Osteoblast (primary cell): ENCODE measurements at regions not wholly inside any gene's neighbourhood (a gene's known extent, or its start where the extent isn't known, plus 50 kb on each side); places are given as distances from the start of the nearest gene placed in this dataset.

ENCODE experiments used
- DNase-seq: peaks from one replicate; pipeline ENCODE4 v3.0.0; 2011; ENCODE audit warnings: low spot score, mixed read lengths; ENCODE audit not compliant: insufficient read length; ENCODE audit errors: missing footprints
- H2AFZ ChIP-seq: 2 replicates; pipeline ENCODE4 v1.6.0; 2011; ENCODE audit warnings: mild to moderate bottlenecking, low read length
- H3K27ac ChIP-seq: 2 replicates; pipeline ENCODE4 v1.5.1; 2011; ENCODE audit warnings: mild to moderate bottlenecking, low read depth, low read length, moderate library complexity
- H3K27me3 ChIP-seq: 2 replicates; pipeline ENCODE4 v1.6.0; 2012; ENCODE audit warnings: mild to moderate bottlenecking, control low read depth, inconsistent platforms, low read length, moderate library complexity; ENCODE audit not compliant: insufficient read depth
- H3K36me3 ChIP-seq: 2 replicates; pipeline ENCODE4 v1.5.1; 2011; ENCODE audit warnings: mild to moderate bottlenecking, low read length, control low read depth, moderate library complexity; ENCODE audit not compliant: insufficient read depth
- H3K4me1 ChIP-seq: 2 replicates; pipeline ENCODE4 v1.5.1; 2011; ENCODE audit warnings: mild to moderate bottlenecking, low read length, control low read depth, moderate library complexity; ENCODE audit not compliant: insufficient read depth
- H3K4me2 ChIP-seq: 2 replicates; pipeline ENCODE4 v1.6.0; 2011; ENCODE audit warnings: mild to moderate bottlenecking, low read length; ENCODE audit not compliant: insufficient read depth
- H3K4me3 ChIP-seq: fragments of 200-600 bp; sonication (generic); 3 replicates; pipeline ENCODE4 v1.5.1; 2012; ENCODE audit warnings: mild to moderate bottlenecking, low read length, inconsistent platforms; ENCODE audit not compliant: insufficient read depth
- H3K79me2 ChIP-seq: 2 replicates; pipeline ENCODE4 v1.6.0; 2012; ENCODE audit warnings: mild to moderate bottlenecking, low read length, control low read depth, inconsistent platforms; ENCODE audit not compliant: insufficient read depth
- H3K9me3 ChIP-seq: 2 replicates; pipeline ENCODE4 v1.5.1; 2011; ENCODE audit warnings: low read depth, low read length, control low read depth
- H4K20me1 ChIP-seq: 2 replicates; pipeline ENCODE4 v1.6.0; 2012; ENCODE audit warnings: mild to moderate bottlenecking, low read length, control low read depth; ENCODE audit not compliant: insufficient read depth
- CTCF ChIP-seq: IDR thresholded peaks from 2 replicates; pipeline ENCODE4 v1.5.1; 2011; ENCODE audit warnings: mild to moderate bottlenecking, low read depth, low read length, moderate library complexity; ENCODE audit errors: extremely low read depth

DNA sequence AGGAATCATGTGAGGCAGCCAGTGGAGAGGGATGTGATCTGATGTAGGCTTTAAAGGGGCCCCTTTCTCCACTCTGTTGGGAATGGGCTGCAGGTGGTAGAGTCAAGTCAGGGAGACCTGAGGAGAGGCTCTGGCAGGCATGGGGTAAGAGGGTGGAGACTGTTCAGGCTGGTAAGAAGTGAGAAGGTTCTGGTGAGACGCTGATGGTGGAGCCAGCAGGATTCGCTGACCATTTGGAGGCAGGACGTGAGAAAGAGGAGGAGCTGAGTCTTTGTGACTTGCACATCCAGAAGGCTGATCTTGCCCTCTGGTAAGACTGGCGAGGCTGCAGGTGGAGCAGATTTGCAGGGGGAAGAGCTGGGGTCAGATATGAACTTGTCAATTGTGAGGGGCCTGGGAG, 248.0 kb downstream of the NSG2 start:
- no peak overlapping the region for H3K4me2 ChIP-seq

GRCh38 chr5:174294891-174295620, 249.6 kb downstream of the NSG2 start:
- Histone ChIP-seq H4K20me1 (no peaks in the 10 kb centered on the region), H3K36me3 (no peaks in the 10 kb centered on the region), H3K4me2 (no peak overlapping the region), H3K27me3 (no peaks in the 10 kb centered on the region), H3K79me2 (no peaks in the 10 kb centered on the region), H3K9me3 (no peaks in the 10 kb centered on the region), H2AFZ (no peak overlapping the region), H3K27ac (no peak overlapping the region), H3K4me1 (no peaks in the 10 kb centered on the region), H3K4me3 (no peak overlapping the region)
- no peak for TF ChIP-seq CTCF
- no peak for DNase-seq

More for the DNA sequence above, 248.0 kb downstream of the NSG2 start:
- Histone ChIP-seq H3K4me3 (no peak overlapping the region), H3K36me3 (no peaks in the 10 kb centered on the region), H3K4me1 (no peaks in the 10 kb centered on the region), H3K9me3 (no peaks in the 10 kb centered on the region), H4K20me1 (no peaks in the 10 kb centered on the region), H3K27me3 (no peaks in the 10 kb centered on the region), H2AFZ (no peak overlapping the region), H3K27ac (no peak overlapping the region), H3K79me2 (no peaks in the 10 kb centered on the region)
- no peak for TF ChIP-seq CTCF
- no peak for DNase-seq

GRCh38 chr5:174295702-174296436, 250.4 kb downstream of the NSG2 start:
- H3K4me2 ChIP-seq, result no peak overlapping the region

More at GRCh38 chr5:174295702-174296436, 250.4 kb downstream of the NSG2 start:
- H3K4me1 ChIP-seq, result no peaks in the 10 kb centered on the region
- H3K27me3 ChIP-seq, result no peaks in the 10 kb centered on the region
- no peak for TF ChIP-seq CTCF
- no peak for DNase-seq
- no peaks in the 10 kb centered on the region for H4K20me1 ChIP-seq
- H2AFZ ChIP-seq, result no peak overlapping the region
- H3K4me3 ChIP-seq, result no peak overlapping the region
- no peak overlapping the region for H3K27ac ChIP-seq
- H3K9me3 ChIP-seq, result no peaks in the 10 kb centered on the region
- no peaks in the 10 kb centered on the region for H3K79me2 ChIP-seq
- no peaks in the 10 kb centered on the region for H3K36me3 ChIP-seq
